ENCODE measurements at regions not wholly inside any gene's neighbourhood (a gene's known extent, or its start where the extent isn't known, plus 50 kb on each side); places are given as distances from the start of the nearest gene placed in this dataset.

DNA sequence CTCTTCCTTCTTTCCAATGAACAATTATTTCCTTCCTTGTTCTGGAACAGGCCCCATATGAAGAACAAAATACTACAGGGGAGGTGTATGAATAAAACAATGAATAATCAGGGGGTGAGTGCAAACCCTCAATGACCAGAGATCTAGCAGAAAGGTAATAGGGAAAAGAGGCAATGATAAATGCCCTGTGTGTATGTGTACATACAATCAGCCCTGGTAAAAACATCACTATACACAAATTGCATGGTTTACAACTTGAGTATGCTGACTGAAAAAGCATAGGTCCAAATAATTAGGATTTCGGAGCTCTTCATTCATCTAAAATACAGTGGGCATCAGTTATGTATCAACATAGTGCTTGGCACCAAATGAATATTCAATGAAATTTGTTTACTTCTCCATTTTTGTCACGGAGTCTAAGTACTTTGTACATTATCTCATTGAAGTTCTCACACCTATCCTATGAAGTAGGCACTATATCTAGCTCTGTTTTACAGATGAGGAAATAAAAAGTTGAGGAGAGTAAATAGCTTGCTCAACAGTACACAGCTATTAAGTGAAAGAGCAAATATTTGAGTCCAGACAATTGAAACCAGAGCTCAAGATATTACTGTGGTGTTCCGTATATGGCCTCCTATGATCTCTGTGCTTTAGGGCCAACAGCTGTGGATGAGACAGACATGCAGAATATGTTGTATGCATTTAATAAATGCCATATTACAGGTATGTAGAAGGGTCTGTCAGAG lies 1065.4 kb downstream of the SORCS3 start:
- DNase-seq = no peak

DNA sequence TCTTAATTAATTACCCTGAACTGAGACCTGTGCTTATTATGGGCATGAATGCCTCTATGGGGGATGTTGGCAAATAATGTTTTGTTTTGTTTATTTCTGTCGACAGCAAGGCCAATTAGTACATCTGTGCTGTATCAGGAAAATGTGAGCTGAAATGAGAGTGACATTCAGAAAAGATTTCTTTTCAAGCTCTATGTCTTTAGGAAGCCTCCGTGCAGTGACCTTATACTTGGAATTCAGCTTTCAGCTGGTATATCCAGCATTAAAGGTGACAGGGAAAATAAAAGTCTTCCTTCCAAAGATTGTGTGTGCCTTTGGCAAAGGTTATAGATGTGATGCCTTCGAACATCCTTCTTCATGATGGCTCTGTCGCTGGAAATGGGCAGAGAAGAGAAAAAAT lies 1061.1 kb downstream of the SORCS3 start:
- no peak for DNase-seq

DNA sequence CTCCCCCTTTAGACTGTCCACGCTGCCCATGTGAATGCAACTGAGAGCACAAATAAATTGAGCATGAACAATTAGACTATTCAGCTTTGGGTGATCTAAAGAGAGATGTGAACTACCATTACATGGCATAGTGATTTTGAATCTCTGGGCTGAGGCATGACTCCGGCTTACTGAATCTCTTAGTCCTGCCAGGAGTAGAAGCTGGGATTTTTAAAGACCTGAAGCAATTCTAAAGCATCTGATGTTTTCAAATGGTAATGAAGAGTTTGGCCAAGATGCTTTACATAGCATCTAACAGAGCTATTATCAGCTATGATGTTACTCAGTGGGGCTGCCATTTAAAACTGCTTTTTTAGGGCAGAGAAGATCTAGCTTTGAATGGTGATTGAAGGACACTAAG lies 1059.1 kb downstream of the SORCS3 start:
- DNase-seq = no peak

DNA sequence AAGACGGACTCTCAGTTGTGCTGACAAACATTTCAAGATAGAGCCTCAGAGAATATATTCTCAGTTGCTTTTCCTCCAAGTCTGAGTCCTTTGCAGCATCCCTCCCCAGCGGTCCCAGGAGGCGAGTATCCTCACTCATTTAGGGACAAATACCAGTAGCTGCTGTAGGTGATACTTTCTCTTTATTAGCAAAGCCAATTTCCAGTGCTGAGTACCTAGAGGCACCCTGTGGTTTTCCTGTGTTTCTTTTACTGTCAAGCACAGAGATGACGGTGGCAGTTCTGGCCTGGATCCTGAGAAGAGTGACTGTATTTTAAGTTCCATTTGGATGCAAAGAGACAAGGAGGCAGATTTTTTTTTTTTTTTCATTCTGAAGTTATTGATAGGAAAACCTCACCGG lies 1058.4 kb downstream of the SORCS3 start:
- no peak for DNase-seq

DNA sequence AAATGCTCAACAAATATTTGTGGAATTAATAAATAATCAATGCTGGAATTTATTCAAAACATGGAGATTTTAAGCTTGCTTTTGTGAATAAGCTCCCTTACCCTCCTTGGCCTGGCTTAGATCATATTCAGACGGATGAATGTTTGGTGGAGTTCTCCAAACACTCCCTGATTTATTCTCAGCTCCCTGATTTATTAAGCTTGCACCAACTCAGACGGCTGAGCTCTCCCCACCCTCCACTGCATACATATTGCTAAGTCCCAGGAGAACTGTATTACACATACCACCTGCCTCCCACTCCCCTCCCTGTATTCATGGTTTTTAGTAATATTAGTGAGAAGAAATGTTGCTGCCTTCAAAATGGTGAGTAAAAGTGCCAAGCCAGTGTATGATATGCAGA lies 1057.5 kb downstream of the SORCS3 start:
- no peak for DNase-seq

DNA sequence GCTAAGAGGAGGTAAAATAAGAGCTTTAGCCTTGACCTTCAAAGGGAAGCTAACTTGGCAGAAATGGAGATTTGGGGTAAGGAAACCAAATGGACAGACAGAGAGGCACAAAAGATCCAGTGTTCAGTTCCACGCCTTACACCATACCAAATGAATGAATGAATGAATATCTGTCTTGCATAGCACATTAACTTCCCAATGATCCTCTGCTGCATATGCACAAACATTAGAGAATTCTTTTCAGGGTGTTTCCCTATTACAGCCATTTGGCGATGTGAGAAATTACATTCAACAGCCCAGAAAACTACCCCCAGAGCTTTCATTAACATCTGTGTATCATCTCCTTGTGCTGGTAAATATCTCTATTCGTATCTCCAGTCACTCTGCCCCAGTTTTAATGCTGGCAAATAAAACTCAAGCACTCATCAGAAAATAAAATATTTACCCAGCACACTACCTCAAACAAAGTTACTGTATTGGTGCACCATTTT lies 1056.2 kb downstream of the SORCS3 start:
- no peak for DNase-seq

DNA sequence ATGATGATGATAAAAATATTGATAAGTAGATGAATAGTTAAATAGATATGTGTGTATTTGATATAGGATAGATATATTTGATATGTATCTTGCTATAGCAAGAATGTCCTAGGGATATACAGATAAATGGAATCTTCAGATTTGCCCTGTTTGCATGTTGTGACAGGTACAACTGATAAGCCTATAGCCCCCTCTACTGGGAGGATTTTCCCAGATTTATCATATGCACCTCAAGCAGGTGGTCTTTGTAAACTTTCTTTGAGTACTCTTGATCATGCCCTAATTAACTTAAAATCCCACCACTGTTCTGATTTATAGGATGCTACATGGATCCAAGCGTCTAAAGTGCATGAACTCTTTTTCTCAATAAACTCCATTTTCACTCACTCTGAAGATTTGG lies 1050.7 kb downstream of the SORCS3 start:
- no peak for DNase-seq

DNA sequence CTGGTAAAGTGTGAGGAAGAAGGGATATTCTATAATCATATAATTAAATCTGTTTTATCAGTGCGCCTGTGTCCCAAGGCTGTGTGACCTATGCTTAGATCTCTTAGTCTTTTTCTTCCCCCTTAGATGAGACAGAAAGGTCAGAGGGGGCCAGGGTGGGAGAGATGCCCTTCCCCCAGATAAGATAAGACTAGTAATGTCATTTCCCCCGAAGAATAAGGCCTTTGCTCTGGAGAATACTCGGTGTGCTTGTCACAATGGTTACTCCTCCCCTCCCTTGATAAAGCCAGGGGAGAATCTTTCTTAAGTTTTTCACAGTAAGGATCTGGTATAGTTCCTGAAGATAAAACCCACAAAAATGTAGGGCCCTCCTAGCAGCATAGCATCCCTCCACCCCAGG lies 1041.8 kb downstream of the SORCS3 start:
- no peak for DNase-seq

DNA sequence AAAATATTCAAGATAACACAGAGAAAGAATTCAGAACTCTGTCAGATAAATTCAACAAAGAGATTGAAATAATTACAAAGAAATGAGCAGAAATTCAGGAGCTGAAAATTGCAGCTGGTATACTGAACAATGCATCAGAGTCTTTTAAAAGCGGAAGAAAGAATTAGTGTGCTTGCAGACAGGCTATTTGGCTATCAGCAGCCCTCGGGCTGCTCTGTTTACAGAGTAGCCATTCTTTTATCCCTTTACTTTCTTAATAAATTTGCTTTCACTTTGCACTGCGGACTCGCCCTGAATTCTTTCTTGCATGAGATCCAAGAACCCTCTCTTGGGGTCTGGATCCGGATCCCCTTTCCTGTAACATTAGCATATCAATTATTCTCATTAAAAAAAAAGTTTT lies 1040.0 kb downstream of the SORCS3 start:
- no peak for DNase-seq

DNA sequence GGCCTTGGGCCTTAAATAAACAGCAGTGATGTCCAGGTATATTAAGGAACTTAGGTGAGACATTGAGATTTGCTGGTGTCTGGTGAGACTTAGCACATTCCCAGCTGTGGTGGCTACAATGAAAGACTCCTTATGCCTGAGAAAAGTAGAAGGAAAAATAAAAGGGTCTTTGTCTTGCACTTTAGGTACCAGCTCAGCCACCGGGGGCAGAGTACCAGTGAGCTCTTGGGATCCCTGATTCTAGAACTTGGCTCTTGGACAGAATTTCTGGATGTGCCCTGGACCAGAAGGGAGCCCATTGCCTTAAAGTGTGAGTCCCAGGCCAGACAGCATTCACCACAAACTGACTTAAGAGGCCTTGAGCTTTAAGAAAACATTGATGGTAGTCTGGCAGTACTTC lies 1038.7 kb downstream of the SORCS3 start:
- no peak for DNase-seq

DNA sequence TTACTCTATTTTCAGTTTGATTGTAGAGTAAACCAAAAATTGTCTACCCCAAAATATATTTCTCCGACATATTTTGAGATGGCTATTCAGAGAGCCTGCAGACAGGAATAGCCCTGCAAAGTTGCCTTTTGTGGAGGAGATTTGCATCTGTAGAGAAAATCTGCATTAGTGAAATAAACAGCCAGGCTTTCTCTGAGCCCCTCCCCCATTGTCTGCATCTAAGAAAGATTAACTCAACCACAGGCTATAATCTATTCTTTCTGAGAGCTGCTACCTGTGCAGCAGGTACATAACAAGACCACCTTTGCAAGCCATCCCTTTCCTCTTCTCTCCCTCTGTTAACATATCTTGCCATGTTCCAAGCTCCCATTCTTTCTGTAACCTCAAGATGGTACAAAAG lies 1034.2 kb downstream of the SORCS3 start:
- no peak for DNase-seq

DNA sequence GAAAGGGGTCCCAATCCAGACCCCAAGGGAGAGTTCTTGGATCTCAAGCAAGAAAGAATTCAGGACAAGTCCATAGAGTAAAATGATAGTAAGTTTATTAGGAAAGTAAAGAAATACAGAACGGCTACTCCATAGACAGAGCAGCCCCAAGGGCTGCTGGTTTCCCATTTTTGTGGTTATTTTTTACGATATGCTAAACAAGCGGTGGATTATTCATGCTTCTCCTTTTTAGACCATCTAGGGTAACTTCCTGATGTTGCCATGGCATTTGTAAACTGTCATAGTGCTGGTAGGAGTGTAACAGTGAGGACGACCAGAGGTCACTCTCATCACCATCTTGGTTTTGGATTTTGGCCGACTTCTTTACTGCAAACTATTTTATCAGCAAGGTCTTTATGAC lies 1033.4 kb downstream of the SORCS3 start:
- DNase-seq = no peak

DNA sequence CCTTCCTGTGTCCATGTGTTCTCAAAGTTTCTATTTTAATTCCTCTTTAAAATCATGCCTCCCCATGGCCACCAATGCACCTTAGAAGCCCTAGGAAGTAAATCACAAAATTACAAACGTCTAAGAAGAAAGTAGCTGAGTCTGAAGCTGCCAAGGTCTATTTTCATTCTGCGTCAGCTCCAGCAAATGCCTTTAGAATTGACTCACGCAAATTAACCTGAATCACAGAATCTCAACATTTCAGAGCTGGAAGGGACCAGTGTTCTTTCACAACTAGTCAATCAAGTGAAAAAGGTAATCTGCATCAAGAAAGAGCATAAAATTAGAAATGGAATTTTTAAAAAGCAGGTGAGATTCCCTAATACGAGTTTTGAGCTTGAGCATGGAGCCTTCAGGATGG lies 1017.6 kb downstream of the SORCS3 start:
- DNase-seq = no peak

DNA sequence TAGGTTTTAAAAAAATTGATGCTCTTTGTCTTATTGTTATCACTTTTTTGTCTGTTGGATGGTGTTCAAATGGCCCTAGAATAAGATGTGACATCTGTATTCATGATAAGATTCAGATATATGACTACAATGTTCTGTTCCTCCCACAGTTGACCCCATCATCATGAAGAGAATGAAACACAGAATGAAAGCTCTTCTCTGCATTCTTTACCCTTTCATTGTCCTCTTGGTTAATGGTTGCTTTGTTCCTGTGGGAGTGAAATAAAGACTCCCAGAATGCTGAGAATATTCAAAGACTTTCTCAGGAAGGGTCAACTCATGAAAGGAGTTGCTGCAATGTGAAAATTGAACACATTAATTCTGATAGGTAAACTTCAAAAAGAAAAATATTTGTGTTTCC lies 1015.8 kb downstream of the SORCS3 start:
- DNase-seq = no peak

DNA sequence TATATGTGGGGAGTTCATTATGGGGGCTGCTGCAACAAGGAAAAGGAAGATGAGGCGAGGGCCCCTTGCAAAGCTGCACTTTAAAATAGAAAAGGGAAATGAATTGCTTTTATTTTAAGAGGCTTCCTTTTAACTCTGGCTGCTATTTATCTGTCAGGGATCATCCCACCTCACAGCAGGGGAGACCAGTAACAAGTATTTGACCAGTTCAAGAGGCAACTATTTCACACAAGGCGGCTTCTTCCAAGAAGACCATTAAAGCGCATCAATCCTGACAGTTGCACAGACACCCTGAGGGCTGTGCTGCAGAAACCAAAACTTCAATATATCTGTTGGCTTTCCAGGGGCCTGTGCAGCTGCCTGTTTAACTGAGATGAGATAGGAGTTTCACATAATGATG lies 1009.2 kb downstream of the SORCS3 start:
- no peak for DNase-seq

DNA sequence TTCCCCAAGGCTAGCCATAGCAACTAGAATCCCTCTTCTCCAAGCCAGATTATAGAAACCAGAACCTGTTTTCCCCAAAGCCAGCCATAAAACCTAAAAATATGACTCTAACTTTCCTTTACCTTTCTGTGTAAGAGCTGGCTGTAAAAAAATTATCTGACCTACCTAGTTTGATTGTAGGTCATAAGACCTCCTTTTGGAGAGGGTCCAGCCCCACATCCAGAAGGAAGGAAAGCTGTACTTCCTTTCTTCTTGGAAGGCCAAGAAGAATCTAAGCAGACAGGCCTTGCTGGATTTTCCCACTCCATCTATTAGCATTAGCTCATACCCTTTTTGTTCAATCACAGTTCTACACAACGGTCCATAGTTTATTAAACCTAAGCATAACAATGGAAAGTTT lies 1006.3 kb downstream of the SORCS3 start:
- no peak for DNase-seq

DNA sequence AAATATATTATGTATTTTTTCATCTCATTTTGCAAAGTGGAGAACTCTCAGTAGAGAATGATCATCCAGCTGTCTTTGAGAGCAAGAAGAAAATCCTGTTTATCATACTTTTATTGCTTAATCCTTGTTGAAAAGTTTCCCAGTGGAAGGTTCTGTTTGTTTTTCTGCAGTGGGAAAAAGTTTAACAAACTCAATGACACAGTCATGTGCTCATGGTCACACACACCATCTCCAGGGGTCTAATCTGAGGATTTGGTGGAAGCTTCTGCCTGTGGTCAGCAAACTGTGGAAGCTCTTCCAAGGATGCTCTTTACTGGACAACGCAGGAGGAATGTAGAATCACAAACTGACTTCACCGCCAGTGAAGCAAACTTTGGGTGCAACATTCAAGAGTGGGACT lies 1003.9 kb downstream of the SORCS3 start:
- DNase-seq = no peak

DNA sequence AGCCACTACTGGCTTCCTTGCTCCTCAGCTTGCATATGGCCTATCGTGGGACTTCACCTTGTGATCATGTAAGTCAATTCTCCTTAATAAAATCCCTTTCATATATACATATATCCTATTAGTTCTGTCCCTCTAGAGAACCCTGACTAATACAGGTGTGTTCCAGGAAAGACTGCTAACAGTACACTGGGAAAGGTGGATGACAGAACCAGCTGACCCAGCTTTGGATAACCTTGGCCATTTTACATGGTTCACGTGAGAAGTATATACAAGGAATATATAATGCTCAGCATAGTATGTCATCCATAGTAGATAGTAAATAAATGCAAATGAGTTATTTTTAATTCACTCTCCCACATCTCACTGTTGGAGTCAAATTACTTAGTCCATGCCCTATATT lies 1003.5 kb downstream of the SORCS3 start:
- DNase-seq = no peak

DNA sequence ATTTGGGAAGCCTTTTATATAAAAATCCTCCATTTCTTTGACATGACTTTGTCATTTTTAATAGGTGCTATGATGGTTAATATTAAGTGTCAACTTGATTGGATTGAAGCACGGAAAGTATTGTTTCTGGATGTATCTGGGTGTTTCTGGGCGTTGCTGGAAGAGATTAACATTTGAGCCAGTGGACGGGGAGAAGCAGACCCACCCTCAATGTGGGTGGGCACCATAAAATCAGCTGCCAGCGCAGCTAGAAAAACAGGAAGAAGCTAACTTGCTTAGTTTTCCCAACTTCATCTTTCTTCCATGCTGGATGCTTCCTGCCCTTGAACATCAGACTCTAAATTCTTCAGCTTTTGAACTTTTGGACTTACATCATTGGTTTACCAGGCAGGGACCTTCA lies 1003.0 kb downstream of the SORCS3 start:
- no peak for DNase-seq

DNA sequence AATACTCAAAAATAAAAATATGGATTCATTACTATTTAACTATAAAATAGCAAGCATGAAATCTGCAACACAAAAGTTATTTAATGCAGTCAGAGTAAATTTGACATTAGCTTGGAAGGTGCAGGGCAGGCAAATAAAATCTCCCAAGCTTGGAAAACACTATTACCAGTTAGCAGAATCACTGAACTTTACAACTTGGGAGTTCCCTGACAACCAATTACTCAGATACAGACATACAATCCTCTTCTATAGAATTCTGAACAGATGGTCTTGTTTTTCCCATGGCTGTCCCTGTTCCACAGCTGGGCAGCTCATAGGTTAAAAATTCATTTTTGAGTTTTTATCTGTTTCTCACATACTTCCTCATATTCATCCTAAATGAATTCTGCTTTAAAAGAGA lies 1002.6 kb downstream of the SORCS3 start:
- DNase-seq = no peak

DNA sequence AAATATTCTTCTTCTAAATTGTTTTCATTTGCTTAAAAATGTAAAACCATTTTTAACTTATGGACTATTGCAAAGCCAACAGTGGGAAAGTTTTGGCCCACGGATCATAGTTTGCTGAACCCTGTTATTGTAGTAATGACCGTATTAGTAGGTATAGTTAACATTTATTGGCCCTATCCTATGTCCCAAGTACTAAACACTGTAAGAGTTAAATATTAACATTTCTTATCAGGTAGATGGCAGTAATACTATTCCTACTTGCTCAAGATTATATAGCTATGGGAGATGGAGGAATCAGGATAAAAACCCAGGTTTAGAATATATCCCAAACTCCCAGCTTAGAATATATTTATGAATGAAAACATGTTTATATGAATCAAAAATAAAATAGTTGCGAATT lies 993.2 kb downstream of the SORCS3 start:
- no peak for DNase-seq

DNA sequence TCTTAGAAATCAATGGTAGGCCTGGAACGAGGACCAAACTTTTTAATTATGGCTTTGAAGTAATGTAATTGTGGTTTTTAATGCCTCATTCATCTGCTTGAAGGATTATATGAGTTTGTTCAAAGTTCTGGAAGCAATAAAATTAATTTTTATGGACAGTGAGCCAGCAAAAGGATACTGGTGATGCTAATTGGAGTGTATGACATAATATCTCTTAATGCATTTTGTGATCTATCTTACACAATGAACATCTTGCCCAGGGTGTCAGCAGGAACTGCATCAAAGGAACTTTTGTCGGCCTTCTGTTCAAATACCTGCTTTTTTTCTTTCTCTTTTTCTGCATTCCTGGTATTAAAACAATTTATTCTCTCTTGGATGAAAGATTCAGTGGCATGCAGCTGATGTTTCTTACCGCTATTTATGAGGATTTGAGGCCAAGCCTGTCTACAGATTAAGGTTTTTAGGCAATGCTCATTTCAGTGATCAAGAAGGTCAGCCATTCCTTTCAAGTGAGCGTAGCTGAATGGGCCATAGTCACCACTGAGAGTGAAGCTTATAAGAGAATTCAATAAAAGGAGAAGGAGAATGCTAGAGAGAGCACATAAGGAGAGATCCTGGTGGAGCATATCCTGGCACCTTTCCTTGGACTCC lies 974.8 kb downstream of the SORCS3 start:
- DNase-seq = no peak

DNA sequence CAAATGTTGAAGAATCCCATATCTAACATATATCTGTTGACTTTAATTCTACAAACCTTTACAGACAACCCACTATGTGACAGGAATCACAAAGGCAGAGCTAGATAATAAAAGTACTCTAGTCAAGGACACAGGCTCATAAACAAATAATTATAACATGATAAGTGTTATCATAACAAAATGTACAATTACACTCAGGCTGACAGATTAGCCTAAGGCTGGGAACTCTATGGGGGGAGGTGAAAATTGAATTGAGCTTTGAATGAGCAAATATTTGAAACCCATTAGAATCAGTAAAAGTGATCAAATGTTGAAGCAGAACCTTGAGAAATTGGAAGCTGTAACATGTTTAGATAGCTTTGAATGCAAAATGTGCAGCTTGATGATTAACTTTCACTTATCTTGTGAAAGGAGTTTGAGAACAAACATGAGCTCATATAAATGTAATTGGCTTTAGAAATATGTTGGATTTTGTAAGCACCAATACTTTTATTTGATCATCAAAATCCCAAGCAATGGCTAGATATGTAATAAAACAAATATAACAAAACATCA lies 970.2 kb downstream of the SORCS3 start:
- no peak for DNase-seq

DNA sequence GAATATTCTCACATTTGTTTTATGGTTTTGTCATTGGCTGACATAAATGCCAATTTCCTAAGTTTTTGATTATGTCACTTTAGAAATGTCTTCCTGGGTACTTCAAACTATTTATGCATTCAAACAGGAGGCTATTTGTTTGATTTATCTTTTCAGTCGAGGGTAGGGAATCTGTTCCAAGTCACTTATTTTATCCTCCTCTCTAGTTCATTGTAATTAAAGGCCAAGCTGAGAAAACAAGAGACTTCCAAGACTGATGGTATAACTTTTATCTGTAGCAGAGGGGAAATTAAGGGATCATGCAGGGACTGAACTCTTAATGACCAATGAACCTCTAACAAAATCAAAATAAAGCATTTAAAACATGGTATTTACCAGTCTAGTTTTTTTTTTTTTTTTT lies 968.4 kb downstream of the SORCS3 start:
- DNase-seq = no peak

DNA sequence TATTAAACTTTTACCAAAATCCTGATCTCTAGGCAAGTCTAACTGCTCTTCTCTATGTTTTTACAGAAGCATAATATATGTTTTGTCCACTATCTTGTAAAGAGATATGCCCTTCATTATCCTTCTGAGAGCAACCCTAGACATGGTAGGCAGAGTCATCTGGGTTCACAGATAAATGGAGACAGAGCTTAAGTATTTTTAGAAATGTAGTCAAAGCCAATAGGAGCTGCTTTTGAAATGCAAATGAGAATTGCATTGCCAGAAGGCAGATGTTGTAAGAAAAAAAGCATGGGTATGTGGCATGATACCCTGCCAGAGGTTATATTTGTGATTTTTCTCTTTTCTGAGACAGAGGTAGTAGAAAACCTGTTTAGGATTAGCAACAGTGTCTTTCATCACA lies 964.8 kb downstream of the SORCS3 start:
- DNase-seq = no peak
